ENCODE measurements at regions not wholly inside any gene's neighbourhood (a gene's known extent, or its start where the extent isn't known, plus 50 kb on each side); places are given as distances from the start of the nearest gene placed in this dataset.

GRCh38 chr2:239833269-239834109, 191.7 kb downstream of the NDUFA10 start:
- Mint-ChIP-seq H3K9me3 (peaks cover 34% of the 10 kb centered on the region), H3K27ac (no peak overlapping the region)

More at GRCh38 chr2:239833269-239834109, 191.7 kb downstream of the NDUFA10 start:
- TF ChIP-seq EZH2 (IDR thresholded peaks at IDR 0.05; ENCODE audit: low read depth, unreplicated experiment) (no peak), STAT1 (IDR thresholded peaks at IDR 0.05; ENCODE audit: unreplicated experiment) (no peak), CTCF (conservative IDR thresholded peaks at IDR 0.05; ENCODE audit: low read depth in 2 of 2) (no peak), NANOG (IDR thresholded peaks at IDR 0.05; ENCODE audit: borderline replicate concordance) (no peak), POLR2AphosphoS5 (IDR thresholded peaks at IDR 0.05; ENCODE audit: low read depth) (no peak), REST (IDR thresholded peaks at IDR 0.05; ENCODE audit: unreplicated experiment) (no peak), ETS1 (IDR thresholded peaks at IDR 0.05) (no peak), EZH2phosphoT487 (IDR thresholded peaks at IDR 0.05; ENCODE audit: unreplicated experiment) (no peak), ZNF462 (CRISPR knock-in tag; IDR thresholded peaks at IDR 0.05) (no peak)
- Histone ChIP-seq H3F3A (replicated peaks; ENCODE audit: low read depth) (no peaks in the 10 kb centered on the region), H3K4me2 (no peak overlapping the region), H3K9me2 (ENCODE audit: insufficient read depth) (no peaks in the 10 kb centered on the region), H3K4me3 (no peak overlapping the region), H3K27me3 (ENCODE audit: insufficient read depth) (no peaks in the 10 kb centered on the region), H2AFZ (no peak overlapping the region), H3K27ac (ENCODE audit: low read depth) (no peak overlapping the region), H3K36me3 (ENCODE audit: insufficient read depth) (no peaks in the 10 kb centered on the region), H3K79me2 (replicated peaks; ENCODE audit: insufficient read depth) (no peaks in the 10 kb centered on the region), H4K20me1 (replicated peaks; ENCODE audit: insufficient read depth) (no peaks in the 10 kb centered on the region; the same call in 1 of the 2 replicates), H3K4me1 (ENCODE audit: insufficient read depth) (peaks cover 4% of the 10 kb centered on the region; the same call in 1 of the 2 replicates)
- no peak for ATAC-seq
- Mint-ChIP-seq H3K27me3 (ENCODE audit: insufficient read depth, low read depth, poor library complexity) (peaks cover 2% of the 10 kb centered on the region), H3K36me3 (ENCODE audit: low read depth) (peaks cover 3% of the 10 kb centered on the region; the same call in 2 of the 3 replicates), H3K4me1 (peaks cover 17% of the 10 kb centered on the region), H3K4me3 (no peak overlapping the region)
- no peak for DNase-seq (ENCODE audit: low spot score)
